ENCODE measurements at regions not wholly inside any gene's neighbourhood (a gene's known extent, or its start where the extent isn't known, plus 50 kb on each side); places are given as distances from the start of the nearest gene placed in this dataset.

- DNase-seq (ENCODE audit: low spot score) (no peak), ATAC-seq (no peak)
- H3F3A ChIP-seq (replicated peaks; ENCODE audit: low read depth) = no peaks in the 10 kb centered on the region
- H3K36me3 ChIP-seq (ENCODE audit: insufficient read depth) = no peaks in the 10 kb centered on the region
- peaks cover 4% of the 10 kb centered on the region; the same call in 1 of the 3 replicates for H3K4me1 Mint-ChIP-seq
- peaks cover 20% of the 10 kb centered on the region for H3K27me3 ChIP-seq (ENCODE audit: insufficient read depth)
- no peak overlapping the region for H3K27ac Mint-ChIP-seq
- no peaks in the 10 kb centered on the region for H3K9me3 Mint-ChIP-seq
- no peaks in the 10 kb centered on the region; the same call in 1 of the 2 replicates for H4K20me1 ChIP-seq (replicated peaks; ENCODE audit: insufficient read depth)
- H3K27ac ChIP-seq (ENCODE audit: low read depth) = no peak overlapping the region
- H3K9me2 ChIP-seq (ENCODE audit: insufficient read depth) = no peaks in the 10 kb centered on the region
- H3K4me2 ChIP-seq = no peak overlapping the region
- peaks cover 4% of the 10 kb centered on the region; the same call in 1 of the 2 replicates for H3K4me1 ChIP-seq (ENCODE audit: insufficient read depth)
- TF ChIP-seq POLR2AphosphoS5 (IDR thresholded peaks at IDR 0.05; ENCODE audit: low read depth) (no peak), EZH2 (IDR thresholded peaks at IDR 0.05; ENCODE audit: low read depth, unreplicated experiment) (no peak), ZNF462 (CRISPR knock-in tag; IDR thresholded peaks at IDR 0.05) (no peak), CTCF (conservative IDR thresholded peaks at IDR 0.05; ENCODE audit: low read depth in 2 of 2) (no peak), ZNF114 (CRISPR knock-in tag; IDR thresholded peaks at IDR 0.05) (no peak), ZNF331 (CRISPR knock-in tag; IDR thresholded peaks at IDR 0.05; ENCODE audit: low read depth) (no peak), CREB1 (CRISPR knock-in tag; IDR thresholded peaks at IDR 0.05; ENCODE audit: low read depth) (no peak), STAT1 (IDR thresholded peaks at IDR 0.05; ENCODE audit: unreplicated experiment) (no peak), JUNB (IDR thresholded peaks at IDR 0.05; ENCODE audit: unreplicated experiment) (no peak), NANOG (IDR thresholded peaks at IDR 0.05; ENCODE audit: borderline replicate concordance) (no peak), EZH2phosphoT487 (IDR thresholded peaks at IDR 0.05; ENCODE audit: unreplicated experiment) (no peak), ETS1 (IDR thresholded peaks at IDR 0.05) (no peak)
- TF ChIP-seq, protein P1, sequence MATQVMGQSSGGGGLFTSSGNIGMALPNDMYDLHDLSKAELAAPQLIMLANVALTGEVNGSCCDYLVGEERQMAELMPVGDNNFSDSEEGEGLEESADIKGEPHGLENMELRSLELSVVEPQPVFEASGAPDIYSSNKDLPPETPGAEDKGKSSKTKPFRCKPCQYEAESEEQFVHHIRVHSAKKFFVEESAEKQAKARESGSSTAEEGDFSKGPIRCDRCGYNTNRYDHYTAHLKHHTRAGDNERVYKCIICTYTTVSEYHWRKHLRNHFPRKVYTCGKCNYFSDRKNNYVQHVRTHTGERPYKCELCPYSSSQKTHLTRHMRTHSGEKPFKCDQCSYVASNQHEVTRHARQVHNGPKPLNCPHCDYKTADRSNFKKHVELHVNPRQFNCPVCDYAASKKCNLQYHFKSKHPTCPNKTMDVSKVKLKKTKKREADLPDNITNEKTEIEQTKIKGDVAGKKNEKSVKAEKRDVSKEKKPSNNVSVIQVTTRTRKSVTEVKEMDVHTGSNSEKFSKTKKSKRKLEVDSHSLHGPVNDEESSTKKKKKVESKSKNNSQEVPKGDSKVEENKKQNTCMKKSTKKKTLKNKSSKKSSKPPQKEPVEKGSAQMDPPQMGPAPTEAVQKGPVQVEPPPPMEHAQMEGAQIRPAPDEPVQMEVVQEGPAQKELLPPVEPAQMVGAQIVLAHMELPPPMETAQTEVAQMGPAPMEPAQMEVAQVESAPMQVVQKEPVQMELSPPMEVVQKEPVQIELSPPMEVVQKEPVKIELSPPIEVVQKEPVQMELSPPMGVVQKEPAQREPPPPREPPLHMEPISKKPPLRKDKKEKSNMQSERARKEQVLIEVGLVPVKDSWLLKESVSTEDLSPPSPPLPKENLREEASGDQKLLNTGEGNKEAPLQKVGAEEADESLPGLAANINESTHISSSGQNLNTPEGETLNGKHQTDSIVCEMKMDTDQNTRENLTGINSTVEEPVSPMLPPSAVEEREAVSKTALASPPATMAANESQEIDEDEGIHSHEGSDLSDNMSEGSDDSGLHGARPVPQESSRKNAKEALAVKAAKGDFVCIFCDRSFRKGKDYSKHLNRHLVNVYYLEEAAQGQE (IDR thresholded peaks at IDR 0.05; ENCODE audit: unreplicated experiment) = no peak
- H3K36me3 Mint-ChIP-seq (ENCODE audit: low read depth) = no peaks in the 10 kb centered on the region
- H3K79me2 ChIP-seq (replicated peaks; ENCODE audit: insufficient read depth) = no peaks in the 10 kb centered on the region
- peaks cover 3% of the 10 kb centered on the region for H3K27me3 Mint-ChIP-seq (ENCODE audit: insufficient read depth, low read depth, poor library complexity)
- no peak overlapping the region for H2AFZ ChIP-seq
- H3K4me3 ChIP-seq = no peak overlapping the region
- no peak overlapping the region for H3K4me3 Mint-ChIP-seq
These were observed 884.7 kb downstream of the DIAPH3 start for GRCh38 chr13:59279028-59279427.

All from GM23338 (cell line).